Endothelial cell of umbilical vein (primary cell): ENCODE measurements at regions not wholly inside any gene's neighbourhood (a gene's known extent, or its start where the extent isn't known, plus 50 kb on each side); places are given as distances from the start of the nearest gene placed in this dataset.

Experiments used
- BruUV-seq: library from RNA; stranded (reverse); fragments of 400-500 nt; replicated peaks from 2 replicates; lab custom pipeline; 2021; lab: Mats Ljungman, UMichigan
- CTCF ChIA-PET: fragments of 300-600, 350-600 bp; sonication (Branson Sonifier 250); formaldehyde crosslinking; loops from one replicate; lab custom pipeline; 2021; ENCODE audit warnings: antibody characterized with exemption, inconsistent platforms; lab: Charles Lee
- POLR2A ChIA-PET: fragments of 300-600, 350-600 bp; sonication (Branson Sonifier 250); formaldehyde crosslinking; loops from one replicate; lab custom pipeline; 2021; ENCODE audit warnings: antibody characterized with exemption, inconsistent platforms; lab: Charles Lee
- DNase-seq: peaks from one replicate; pipeline ENCODE4 v3.0.0-alpha.2; 2011; ENCODE audit warnings: low read depth, low spot score
- FAIRE-seq: peaks from 2 replicates; lab custom pipeline; 2011; peaks lifted over from hg19 to GRCh38; lab: Jason Lieb, UNC
- H2AFZ ChIP-seq: 2 replicates; pipeline ENCODE4 v1.6.0; 2012; ENCODE audit warnings: low read depth, low read length, control low read depth, inconsistent platforms
- H3K27ac ChIP-seq: 2 replicates; pipeline ENCODE4 v1.5.1; 2011; ENCODE audit warnings: low read depth, mild to moderate bottlenecking, control low read depth, low read length, moderate library complexity; ENCODE audit not compliant: insufficient read depth
- H3K27me3 ChIP-seq, 2 experiments: 2 replicates each; pipeline versions ENCODE4 v1.6.0 to v1.6.1; 2011; ENCODE audit warnings: low read length in 2 of 2, mixed read lengths in 1 of 2; ENCODE audit not compliant: control insufficient read depth in 2 of 2, insufficient read depth in 2 of 2
- H3K36me3 ChIP-seq, 2 experiments: 2 replicates in 1 of 2; 3 replicates in 1 of 2; pipeline ENCODE4 v1.5.1; 2011; ENCODE audit warnings: low read length in 2 of 2, mild to moderate bottlenecking in 1 of 2, moderate library complexity in 1 of 2; ENCODE audit not compliant: control insufficient read depth in 2 of 2, insufficient read depth in 2 of 2; ENCODE audit errors: extremely low read depth in 1 of 2
- H3K4me1 ChIP-seq: 3 replicates; pipeline ENCODE4 v1.5.1; 2011; ENCODE audit warnings: mild to moderate bottlenecking, low read length; ENCODE audit not compliant: control insufficient read depth, insufficient read depth; ENCODE audit errors: extremely low read depth
- H3K4me2 ChIP-seq: 2 replicates; pipeline ENCODE4 v1.6.1; 2011; ENCODE audit warnings: low read length, control low read depth, mixed read lengths; ENCODE audit not compliant: insufficient read depth
- H3K4me3 ChIP-seq, 3 experiments: fragments of 200-600 bp in 1 of 3; sonication (generic), shearing (Covaris generic) in 1 of 3; replicated peaks in 1 of 3; 2 replicates each; pipeline ENCODE4 v1.5.1; 2011 to 2016; ENCODE audit warnings: control low read depth in 3 of 3, low read length in 3 of 3, mild to moderate bottlenecking in 2 of 3, inconsistent platforms in 1 of 3, low read depth in 1 of 3, moderate library complexity in 1 of 3; ENCODE audit not compliant: insufficient read depth in 1 of 3
- H3K79me2 ChIP-seq: 2 replicates; pipeline ENCODE4 v1.6.0; 2012; ENCODE audit warnings: low read length, inconsistent platforms; ENCODE audit not compliant: control insufficient read depth, insufficient read depth
- H3K9ac ChIP-seq: replicated peaks from 2 replicates; pipeline ENCODE3; 2011; ENCODE audit warnings: low read length, control low read depth; ENCODE audit not compliant: insufficient read depth; ENCODE audit errors: extremely low read depth
- H3K9me1 ChIP-seq: replicated peaks from 3 replicates; pipeline ENCODE4 v1.6.0; 2011; ENCODE audit warnings: mild to moderate bottlenecking, low read length; ENCODE audit not compliant: control insufficient read depth, insufficient read depth; ENCODE audit errors: extremely low read depth
- H3K9me3 ChIP-seq: replicated peaks from 2 replicates; pipeline ENCODE4 v1.5.1; 2012; ENCODE audit warnings: low read length, inconsistent platforms; ENCODE audit not compliant: control insufficient read depth, insufficient read depth
- H4K20me1 ChIP-seq: replicated peaks from 2 replicates; pipeline ENCODE3; 2011; ENCODE audit warnings: mild to moderate bottlenecking, low read length; ENCODE audit not compliant: control insufficient read depth, insufficient read depth; ENCODE audit errors: extremely low read depth
- CTCF ChIP-seq, 2 donors: IDR thresholded peaks; 1 replicate in 1 of 2; 2 replicates in 1 of 2; pipeline ENCODE4 v1.5.1; 2011; ENCODE audit warnings: low read length in 2 of 2, mild to moderate bottlenecking in 2 of 2, moderate library complexity in 2 of 2, control low read depth in 1 of 2, inconsistent platforms in 1 of 2, low read depth in 1 of 2; ENCODE audit not compliant: insufficient read depth in 1 of 2; ENCODE audit errors: extremely low read depth in 1 of 2
- EZH2 ChIP-seq: IDR thresholded peaks from 2 replicates; pipeline ENCODE4 v1.6.1; 2012; ENCODE audit warnings: borderline replicate concordance, low read depth, mild to moderate bottlenecking, moderate library complexity, low read length, inconsistent platforms; ENCODE audit not compliant: severe bottlenecking
- FOS ChIP-seq: IDR thresholded peaks from 2 replicates; pipeline ENCODE4 v1.6.1; 2011; ENCODE audit warnings: mild to moderate bottlenecking, low read length, moderate library complexity, borderline replicate concordance; ENCODE audit not compliant: insufficient read depth
- GATA2 ChIP-seq: IDR thresholded peaks from 2 replicates; pipeline ENCODE4 v1.7.0; 2011; ENCODE audit warnings: low read depth, mild to moderate bottlenecking, moderate library complexity, mixed read lengths, low read length; ENCODE audit not compliant: insufficient read length, insufficient read depth
- JUN ChIP-seq: IDR thresholded peaks from 2 replicates; pipeline ENCODE4 v1.6.1; 2011; ENCODE audit warnings: borderline replicate concordance, low read depth; ENCODE audit not compliant: insufficient read length, insufficient read depth
- MAX ChIP-seq: IDR thresholded peaks from 2 replicates; pipeline ENCODE4 v1.6.1; 2011; ENCODE audit not compliant: insufficient read depth, insufficient read length
- MYC ChIP-seq: IDR thresholded peaks from one replicate; pipeline ENCODE4 v1.6.1; 2011; ENCODE audit warnings: mild to moderate bottlenecking, low read depth, low read length
- POLR2A ChIP-seq: IDR thresholded peaks from 2 replicates; pipeline ENCODE4 v1.6.1; 2012; ENCODE audit warnings: low read depth, mild to moderate bottlenecking, control low read depth, low read length
- POLR2AphosphoS5 ChIP-seq: IDR thresholded peaks from 2 replicates; pipeline ENCODE4 v1.6.1; 2012; ENCODE audit warnings: low read depth, mild to moderate bottlenecking, control low read depth, low read length, moderate library complexity; ENCODE audit not compliant: insufficient read depth
- dilution Hi-C: fragments of 300-500 bp; cut with MboI; formaldehyde crosslinking; loops from one replicate; pipeline ENCODE4 v1.15.0; 2019; ENCODE audit warnings: low sequenced_read_pairs; ENCODE audit not compliant: extremely low pct_ligation_motif_present
- intact Hi-C: fragments of 100-400 bp; cut with micrococcal nuclease; formaldehyde crosslinking; loops from one replicate; pipeline ENCODE4 v1.10.0; 2022

- Histone ChIP-seq H3K4me2 (no peak overlapping the region), H3K27ac (no peak overlapping the region), H3K79me2 (no peaks in the 10 kb centered on the region), H2AFZ (no peak overlapping the region), H3K27me3 (no peaks in the 10 kb centered on the region), H3K4me1 (no peaks in the 10 kb centered on the region), H3K4me3 (no peak overlapping the region), H3K9ac (no peak overlapping the region), H3K9me1 (no peaks in the 10 kb centered on the region), H3K9me3 (peaks cover 1% of the 10 kb centered on the region), H4K20me1 (no peaks in the 10 kb centered on the region), H3K36me3 (no peaks in the 10 kb centered on the region)
- BruUV-seq, result no TSS peak
- CTCF ChIA-PET, result no interaction called here
- dilution Hi-C loops (no loop called here), intact Hi-C loops (no loop called here)
- POLR2A ChIA-PET, result no interaction called here
- TF ChIP-seq GATA2, result no peak
- no peak for TF ChIP-seq POLR2AphosphoS5
- DNase-seq, result no peak
- no peak for FAIRE-seq
Observed at GRCh38 chr5:175387144-175387543, 56.8 kb downstream of the DRD1 start.

GRCh38 chr5:175386526-175386925 is 57.5 kb downstream of the DRD1 start:
- ChIA-PET POLR2A (no interaction called here), CTCF (no interaction called here)
- Histone ChIP-seq H3K4me2 (no peak overlapping the region), H3K4me3 (no peak overlapping the region), H3K4me1 (no peaks in the 10 kb centered on the region), H3K79me2 (no peaks in the 10 kb centered on the region), H3K9me3 (peaks cover 1% of the 10 kb centered on the region), H3K27me3 (no peaks in the 10 kb centered on the region), H3K9me1 (no peaks in the 10 kb centered on the region), H3K36me3 (no peaks in the 10 kb centered on the region), H4K20me1 (no peaks in the 10 kb centered on the region), H3K27ac (no peak overlapping the region), H3K9ac (no peak overlapping the region), H2AFZ (no peak overlapping the region)
- dilution Hi-C loops, result no loop called here
- no TSS peak for BruUV-seq
- DNase-seq (no peak), FAIRE-seq (no peak)
- intact Hi-C loops, result no loop called here
- no peak for TF ChIP-seq CTCF (IDR thresholded peaks at IDR 0.05; ENCODE audit: extremely low read depth in 1 of 2, insufficient read depth in 1 of 2, low read depth in 1 of 2, low read length in 2 of 2)
- no peak for TF ChIP-seq JUN
- no peak for TF ChIP-seq GATA2
- TF ChIP-seq POLR2AphosphoS5, result no peak
- no peak for TF ChIP-seq FOS
- no peak for TF ChIP-seq POLR2A
- TF ChIP-seq MYC, result no peak
- TF ChIP-seq MAX, result no peak
- TF ChIP-seq EZH2, result no peak
